ENCODE measurements at regions not wholly inside any gene's neighbourhood (a gene's known extent, or its start where the extent isn't known, plus 50 kb on each side); places are given as distances from the start of the nearest gene placed in this dataset.
"Not testable (repeated sequence)": the region's sequence is repeated elsewhere in the genome, so short reads cannot be mapped to it uniquely, and the experiment has no call there.

- H3K36me3 ChIP-seq; DNase-seq (ENCODE audit: low spot score); H3K4me3 ChIP-seq; H3K4me1 Mint-ChIP-seq; H3K9me3 ChIP-seq (ENCODE audit: low read depth); H3K9ac ChIP-seq; H2AFZ ChIP-seq (replicated peaks); H3K27ac ChIP-seq; H3K79me2 ChIP-seq (ENCODE audit: low read depth); H3K27ac Mint-ChIP-seq; H3F3A ChIP-seq (ENCODE audit: low read depth); H3K9me3 Mint-ChIP-seq; H4K20me1 ChIP-seq (ENCODE audit: low read depth); H3K4me1 ChIP-seq; H3K36me3 Mint-ChIP-seq: not testable (repeated sequence)
- Histone ChIP-seq H3K27me3 (peaks cover 76% of the 10 kb centered on the region), H3K4me2 (peak overlapping the region; percentile 60)
- Mint-ChIP-seq H3K4me3 (peak overlapping the region; percentile 52), H3K27me3 (ENCODE audit: insufficient read depth, low read depth) (peaks cover 28% of the 10 kb centered on the region)
These were observed 475.9 kb downstream of the PRIM2 start for GRCh38 chr6:57793398-57793762.

- H3K27ac ChIP-seq; H3K36me3 ChIP-seq; H3K9me3 Mint-ChIP-seq; H3K4me1 Mint-ChIP-seq; H3K9ac ChIP-seq; H3K9me3 ChIP-seq (ENCODE audit: low read depth); H3K4me1 ChIP-seq; H2AFZ ChIP-seq (replicated peaks); H3K79me2 ChIP-seq (ENCODE audit: low read depth); H4K20me1 ChIP-seq (ENCODE audit: low read depth); H3K36me3 Mint-ChIP-seq: not testable (repeated sequence)
- peak overlapping the region; percentile 65 for H3K4me2 ChIP-seq
- DNase-seq (ENCODE audit: low spot score), result peak; percentile 38
- peak overlapping the region; percentile 83 for H3K4me3 Mint-ChIP-seq
- peak overlapping the region; percentile 56 for H3K4me3 ChIP-seq
- H3K27ac Mint-ChIP-seq, result peak overlapping the region; percentile 90
- peaks cover 24% of the 10 kb centered on the region for H3K27me3 Mint-ChIP-seq (ENCODE audit: insufficient read depth, low read depth)
- peaks cover 60% of the 10 kb centered on the region for H3K27me3 ChIP-seq
- TF ChIP-seq EZH2 (IDR thresholded peaks at IDR 0.05), result peak; percentile 24
- H3F3A ChIP-seq (ENCODE audit: low read depth), result peaks cover 12% of the 10 kb centered on the region
These were observed 482.5 kb downstream of the PRIM2 start for GRCh38 chr6:57799703-57800479.

GRCh38 chr6:57808581-57808980, 491.2 kb downstream of the PRIM2 start:
- H4K20me1 ChIP-seq (ENCODE audit: low read depth); H3K9me3 Mint-ChIP-seq; H3K27ac Mint-ChIP-seq; H3K9me3 ChIP-seq (ENCODE audit: low read depth); H3K27ac ChIP-seq; H3K9ac ChIP-seq; H3F3A ChIP-seq (ENCODE audit: low read depth); H3K4me1 Mint-ChIP-seq; H2AFZ ChIP-seq (replicated peaks); H3K36me3 Mint-ChIP-seq; H3K79me2 ChIP-seq (ENCODE audit: low read depth); H3K36me3 ChIP-seq; H3K4me1 ChIP-seq: not testable (repeated sequence)
- peaks cover 31% of the 10 kb centered on the region for H3K27me3 Mint-ChIP-seq (ENCODE audit: insufficient read depth, low read depth)
- H3K27me3 ChIP-seq, result peaks cover 56% of the 10 kb centered on the region
- peak overlapping the region; percentile 27 for H3K4me3 ChIP-seq
- peak; percentile 25 for DNase-seq (ENCODE audit: low spot score)
- peak overlapping the region; percentile 63 for H3K4me3 Mint-ChIP-seq
- H3K4me2 ChIP-seq, result peak overlapping the region; percentile 45

GRCh38 chr6:57809454-57809853, 492.0 kb downstream of the PRIM2 start:
- peaks cover 64% of the 10 kb centered on the region for H3K27me3 ChIP-seq
- H3K36me3 ChIP-seq; H3K4me2 ChIP-seq; H3K4me1 ChIP-seq; H3K4me3 ChIP-seq; H3K9me3 ChIP-seq (ENCODE audit: low read depth); H3F3A ChIP-seq (ENCODE audit: low read depth); H3K36me3 Mint-ChIP-seq; H3K27ac ChIP-seq; H3K79me2 ChIP-seq (ENCODE audit: low read depth); H3K9ac ChIP-seq; H4K20me1 ChIP-seq (ENCODE audit: low read depth); H3K9me3 Mint-ChIP-seq; H3K27ac Mint-ChIP-seq; H2AFZ ChIP-seq (replicated peaks); H3K4me1 Mint-ChIP-seq; DNase-seq (ENCODE audit: low spot score): not testable (repeated sequence)
- Mint-ChIP-seq H3K27me3 (ENCODE audit: insufficient read depth, low read depth) (peaks cover 31% of the 10 kb centered on the region), H3K4me3 (peak overlapping the region; percentile 63)

GRCh38 chr6:57813271-57814075, 496.0 kb downstream of the PRIM2 start:
- H3K4me3 ChIP-seq, result peak overlapping the region; percentile 29
- H3K27ac Mint-ChIP-seq; H2AFZ ChIP-seq (replicated peaks); H4K20me1 ChIP-seq (ENCODE audit: low read depth); H3K9me3 ChIP-seq (ENCODE audit: low read depth); H3K36me3 Mint-ChIP-seq; H3K4me1 Mint-ChIP-seq; H3K9me3 Mint-ChIP-seq; H3K9ac ChIP-seq; H3K4me3 Mint-ChIP-seq; H3K36me3 ChIP-seq; H3F3A ChIP-seq (ENCODE audit: low read depth); H3K4me1 ChIP-seq; H3K79me2 ChIP-seq (ENCODE audit: low read depth); H3K27ac ChIP-seq: not testable (repeated sequence)
- H3K4me2 ChIP-seq, result peak overlapping the region; percentile 54
- peaks cover 30% of the 10 kb centered on the region for H3K27me3 Mint-ChIP-seq (ENCODE audit: insufficient read depth, low read depth)
- peaks cover 83% of the 10 kb centered on the region for H3K27me3 ChIP-seq
- peak; percentile 32 for DNase-seq (ENCODE audit: low spot score)

- H2AFZ ChIP-seq (replicated peaks); H3K4me2 ChIP-seq; H3K4me1 Mint-ChIP-seq; H3K9ac ChIP-seq; H3K27ac ChIP-seq; H3K9me3 ChIP-seq (ENCODE audit: low read depth); DNase-seq (ENCODE audit: low spot score); H4K20me1 ChIP-seq (ENCODE audit: low read depth); H3K4me1 ChIP-seq; H3K9me3 Mint-ChIP-seq; H3K4me3 ChIP-seq; H3K36me3 ChIP-seq; H3K79me2 ChIP-seq (ENCODE audit: low read depth); H3F3A ChIP-seq (ENCODE audit: low read depth); H3K27ac Mint-ChIP-seq; H3K36me3 Mint-ChIP-seq; H3K4me3 Mint-ChIP-seq: not testable (repeated sequence)
- peaks cover 15% of the 10 kb centered on the region for H3K27me3 Mint-ChIP-seq (ENCODE audit: insufficient read depth, low read depth)
- H3K27me3 ChIP-seq, result peaks cover 79% of the 10 kb centered on the region
These were observed 498.4 kb downstream of the PRIM2 start for GRCh38 chr6:57815826-57816225.

- H3K9ac ChIP-seq; H3K36me3 ChIP-seq; H3K36me3 Mint-ChIP-seq; H3F3A ChIP-seq (ENCODE audit: low read depth); H3K9me3 Mint-ChIP-seq; H3K4me2 ChIP-seq; H3K27ac Mint-ChIP-seq; H3K4me1 Mint-ChIP-seq; H3K27ac ChIP-seq; H4K20me1 ChIP-seq (ENCODE audit: low read depth); H3K9me3 ChIP-seq (ENCODE audit: low read depth); DNase-seq (ENCODE audit: low spot score); H3K79me2 ChIP-seq (ENCODE audit: low read depth); H3K4me3 ChIP-seq; H2AFZ ChIP-seq (replicated peaks); H3K4me1 ChIP-seq: not testable (repeated sequence)
- H3K27me3 ChIP-seq, result peaks cover 75% of the 10 kb centered on the region
- Mint-ChIP-seq H3K27me3 (ENCODE audit: insufficient read depth, low read depth) (peaks cover 25% of the 10 kb centered on the region), H3K4me3 (peak overlapping the region; percentile 59)
These were observed 503.9 kb downstream of the PRIM2 start for GRCh38 chr6:57821325-57821724.

GRCh38 chr6:57822448-57822847, 505.0 kb downstream of the PRIM2 start:
- not testable (repeated sequence) for H3K36me3 ChIP-seq; H2AFZ ChIP-seq (replicated peaks); DNase-seq (ENCODE audit: low spot score); H3K27ac Mint-ChIP-seq; H3K9me3 ChIP-seq (ENCODE audit: low read depth); H3K27ac ChIP-seq; H3K79me2 ChIP-seq (ENCODE audit: low read depth); H3K4me1 ChIP-seq; H3K36me3 Mint-ChIP-seq; H3K4me1 Mint-ChIP-seq; H3F3A ChIP-seq (ENCODE audit: low read depth); H3K9ac ChIP-seq; H4K20me1 ChIP-seq (ENCODE audit: low read depth); H3K9me3 Mint-ChIP-seq
- Mint-ChIP-seq H3K27me3 (ENCODE audit: insufficient read depth, low read depth) (peaks cover 25% of the 10 kb centered on the region), H3K4me3 (peak overlapping the region; percentile 76)
- Histone ChIP-seq H3K27me3 (peaks cover 69% of the 10 kb centered on the region), H3K4me2 (peak overlapping the region; percentile 52), H3K4me3 (peak overlapping the region; percentile 28)
